OCI-LY1 (cell line): ENCODE measurements at regions not wholly inside any gene's neighbourhood (a gene's known extent, or its start where the extent isn't known, plus 50 kb on each side); places are given as distances from the start of the nearest gene placed in this dataset.

Experiments
- H2AFZ ChIP-seq: fragments of 200-600 bp; sonication (generic), shearing (Covaris generic); 2 replicates; pipeline ENCODE4 v1.6.0; 2014; ENCODE audit warnings: antibody characterized with exemption, mild to moderate bottlenecking, low read length
- H3F3A ChIP-seq: fragments of 200-600 bp; sonication (generic), shearing (Covaris generic); 2 replicates; pipeline ENCODE4 v1.6.0; 2014; ENCODE audit warnings: mild to moderate bottlenecking, antibody characterized with exemption, low read length, moderate library complexity; ENCODE audit not compliant: insufficient read depth
- H3K27ac ChIP-seq: fragments of 200-600 bp; sonication (generic); 2 replicates; pipeline ENCODE4 v1.5.1; 2014; ENCODE audit warnings: low read length, mixed run types, mild to moderate bottlenecking, low read depth; ENCODE audit not compliant: poor library complexity, severe bottlenecking
- H3K27me3 ChIP-seq: fragments of 200-600 bp; sonication (generic); 2 replicates; pipeline ENCODE4 v1.6.0; 2014; ENCODE audit warnings: antibody characterized with exemption, mild to moderate bottlenecking, low read length, moderate library complexity; ENCODE audit not compliant: insufficient read depth
- H3K36me3 ChIP-seq: fragments of 200-600 bp; sonication (generic); 2 replicates; pipeline ENCODE4 v1.6.1; 2014; ENCODE audit warnings: mild to moderate bottlenecking, antibody characterized with exemption, low read length, moderate library complexity, mixed read lengths; ENCODE audit not compliant: insufficient read depth
- H3K4me1 ChIP-seq: fragments of 200-600 bp; sonication (generic); 2 replicates; pipeline ENCODE4 v1.5.1; 2014; ENCODE audit warnings: mild to moderate bottlenecking, low read length, moderate library complexity; ENCODE audit not compliant: insufficient read depth, severe bottlenecking
- H3K4me2 ChIP-seq: fragments of 200-600 bp; sonication (generic), shearing (Covaris generic); 2 replicates; pipeline ENCODE4 v1.6.1; 2014; ENCODE audit warnings: low read length
- H3K4me3 ChIP-seq: fragments of 200-600 bp; sonication (generic); 2 replicates; pipeline ENCODE4 v1.5.1; 2014; ENCODE audit warnings: low read length, low read depth, mild to moderate bottlenecking, mixed read lengths; ENCODE audit not compliant: poor library complexity, severe bottlenecking
- H3K79me2 ChIP-seq: fragments of 200-600 bp; shearing (Covaris generic); 2 replicates; pipeline ENCODE4 v1.6.1; 2016; ENCODE audit warnings: mixed run types, low read length, mixed read lengths; ENCODE audit not compliant: insufficient read depth
- H3K9ac ChIP-seq: fragments of 200-600 bp; sonication (generic), shearing (Covaris generic); 2 replicates; pipeline ENCODE4 v1.6.1; 2014; ENCODE audit warnings: mild to moderate bottlenecking, low read length, mixed read lengths
- H3K9me2 ChIP-seq: fragments of 200-600 bp; sonication (generic), shearing (Covaris generic); 2 replicates; pipeline ENCODE4 v1.6.1; 2014; ENCODE audit warnings: low read depth, mild to moderate bottlenecking, low read length, mixed read lengths
- H3K9me3 ChIP-seq: fragments of 200-600 bp; shearing (Covaris generic); 2 replicates; pipeline ENCODE4 v1.6.1; 2014; ENCODE audit warnings: low read length, mixed read lengths
- H4K20me1 ChIP-seq: fragments of 200-600 bp; sonication (generic), shearing (Covaris generic); 2 replicates; pipeline ENCODE4 v1.6.0; 2016; ENCODE audit warnings: mild to moderate bottlenecking, low read length; ENCODE audit not compliant: insufficient read depth
- CTCF ChIP-seq: fragments of 200-600 bp; sonication (generic), shearing (Covaris generic); IDR thresholded peaks from 2 replicates; pipeline ENCODE4 v1.5.1; 2017; ENCODE audit warnings: mild to moderate bottlenecking, antibody characterized with exemption, low read length, moderate library complexity, mixed read lengths
- EZH2 ChIP-seq: fragments of 200-600 bp; sonication (generic), shearing (Covaris generic); IDR thresholded peaks from 2 replicates; pipeline ENCODE4 v1.8.0; 2017; ENCODE audit warnings: borderline replicate concordance, mixed run types, mild to moderate bottlenecking, antibody characterized with exemption, low read length, moderate library complexity, mixed read lengths

DNA sequence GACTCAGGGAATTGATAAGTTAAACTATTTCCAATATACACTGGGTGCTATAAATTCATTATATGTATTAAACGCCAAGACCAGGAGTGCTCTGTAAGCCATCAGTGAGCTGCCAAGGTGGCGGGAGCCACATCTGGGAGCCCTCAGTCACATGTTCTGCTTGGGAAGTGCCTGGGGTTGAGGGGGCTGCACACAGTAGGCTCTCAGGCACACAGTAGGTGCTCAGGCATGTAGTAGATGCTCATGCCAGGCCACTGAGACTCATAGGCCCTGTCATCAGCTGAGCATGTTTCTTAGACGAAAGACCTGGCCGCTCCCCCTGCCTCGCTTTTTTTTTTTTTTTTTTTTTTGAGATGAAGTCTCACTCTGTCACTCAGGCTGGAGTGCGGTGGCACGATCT, 83.3 kb upstream of the BHLHE23 start:
- H3K36me3 ChIP-seq: no peaks in the 10 kb centered on the region
- H3K4me1 ChIP-seq: no peaks in the 10 kb centered on the region
- no peaks in the 10 kb centered on the region for H3K27me3 ChIP-seq
- H3K4me2 ChIP-seq: no peak overlapping the region
- no peaks in the 10 kb centered on the region for H3F3A ChIP-seq
- no peaks in the 10 kb centered on the region for H4K20me1 ChIP-seq
- TF ChIP-seq CTCF (no peak), EZH2 (no peak)
- no peak overlapping the region for H2AFZ ChIP-seq
- no peaks in the 10 kb centered on the region for H3K79me2 ChIP-seq
- no peaks in the 10 kb centered on the region for H3K9me3 ChIP-seq
- H3K4me3 ChIP-seq: no peak overlapping the region
- H3K9ac ChIP-seq: no peak overlapping the region
- no peaks in the 10 kb centered on the region for H3K9me2 ChIP-seq
- H3K27ac ChIP-seq: no peak overlapping the region

DNA sequence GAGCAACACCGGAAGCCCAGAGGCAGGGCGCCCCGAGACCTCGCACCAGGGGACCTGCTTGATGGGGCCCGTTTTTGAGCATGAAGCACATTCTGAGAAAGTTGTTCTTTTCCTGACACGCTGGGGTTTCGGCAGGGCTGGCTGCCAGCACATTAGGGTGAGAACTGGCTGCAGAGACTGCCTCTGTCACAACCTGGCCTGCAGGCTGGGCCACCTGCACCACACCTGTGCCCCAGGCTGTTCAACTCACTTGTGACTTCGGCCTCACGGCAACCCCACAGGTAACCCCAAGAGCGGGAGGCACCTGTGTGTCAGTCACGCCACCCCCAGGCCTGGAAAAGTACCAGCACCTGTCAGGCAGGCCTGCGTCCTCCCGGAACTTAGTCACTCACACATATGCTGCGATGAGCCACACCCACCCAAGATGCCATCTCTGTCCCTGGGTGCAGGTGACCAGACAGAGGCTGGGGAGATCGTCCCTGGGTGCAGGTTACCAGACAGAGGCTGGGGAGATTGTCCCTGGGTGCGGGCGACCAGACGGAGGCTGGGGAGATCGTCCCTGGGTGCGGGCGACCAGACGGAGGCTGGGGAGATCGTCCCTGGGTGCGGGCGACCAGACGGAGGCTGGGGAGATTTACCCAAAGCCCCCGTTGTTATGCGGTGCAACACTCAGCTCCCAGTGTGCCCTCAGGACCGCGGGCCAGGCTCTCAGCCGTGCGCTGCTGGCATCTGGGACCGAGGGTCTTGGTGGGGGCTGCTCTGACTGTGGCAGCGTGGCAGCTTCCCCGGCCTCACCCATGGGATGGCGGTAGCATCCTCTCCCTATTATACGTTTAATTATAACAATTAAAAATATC, 82.5 kb upstream of the BHLHE23 start:
- Histone ChIP-seq H3K9me2 (no peaks in the 10 kb centered on the region), H3K9ac (no peak overlapping the region), H3K36me3 (no peaks in the 10 kb centered on the region), H3K27ac (no peak overlapping the region), H3F3A (no peaks in the 10 kb centered on the region), H2AFZ (no peak overlapping the region), H3K27me3 (no peaks in the 10 kb centered on the region), H3K4me3 (no peak overlapping the region), H3K9me3 (no peaks in the 10 kb centered on the region), H3K4me1 (no peaks in the 10 kb centered on the region), H3K79me2 (no peaks in the 10 kb centered on the region), H4K20me1 (no peaks in the 10 kb centered on the region), H3K4me2 (no peak overlapping the region)
- TF ChIP-seq CTCF (no peak), EZH2 (no peak)

DNA sequence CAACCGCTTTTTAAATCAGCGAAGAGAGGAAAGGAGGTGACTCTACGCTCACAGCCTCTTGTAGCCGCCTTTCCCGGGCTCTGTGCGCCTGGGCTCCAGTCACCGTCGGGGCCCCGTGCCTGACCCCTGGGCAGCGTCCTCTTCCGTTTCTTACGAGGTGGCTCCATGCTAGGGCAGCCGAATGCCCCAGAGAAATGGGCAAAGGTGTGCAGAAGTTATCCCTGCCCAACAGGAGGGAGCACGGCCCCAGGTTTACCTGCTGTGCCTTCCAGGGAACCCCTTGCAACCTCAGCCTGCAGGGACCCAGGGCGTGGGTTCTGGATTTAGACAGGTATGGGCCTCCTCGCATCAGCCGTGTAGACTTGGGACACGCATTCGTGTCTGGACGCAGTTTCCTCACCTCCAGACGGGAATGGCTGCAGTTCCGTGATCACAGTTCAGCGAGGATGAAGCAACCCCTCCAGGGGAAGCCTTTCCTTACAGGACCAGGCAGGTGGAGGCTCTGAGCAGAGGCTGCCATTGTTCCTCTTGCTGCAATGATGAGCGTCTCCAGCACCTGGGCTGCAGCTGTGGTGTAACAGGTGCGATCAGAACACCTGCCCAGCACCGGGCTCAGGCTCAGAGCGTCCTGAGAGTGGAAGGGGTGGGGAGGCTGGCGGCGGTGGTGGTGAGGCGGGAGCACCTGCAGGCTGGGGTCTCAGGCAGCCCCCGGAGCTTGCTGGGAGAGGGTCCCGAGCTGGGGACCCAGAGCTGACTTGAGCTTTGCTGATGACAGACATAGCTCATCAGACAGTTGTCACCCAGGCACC, 81.3 kb upstream of the BHLHE23 start:
- H3K9me2 ChIP-seq: no peaks in the 10 kb centered on the region
- H3K36me3 ChIP-seq: no peaks in the 10 kb centered on the region
- H3F3A ChIP-seq: no peaks in the 10 kb centered on the region
- H3K79me2 ChIP-seq: no peaks in the 10 kb centered on the region
- H4K20me1 ChIP-seq: no peaks in the 10 kb centered on the region
- no peak overlapping the region for H3K9ac ChIP-seq
- H3K9me3 ChIP-seq: no peaks in the 10 kb centered on the region
- no peak overlapping the region for H3K4me2 ChIP-seq
- no peaks in the 10 kb centered on the region for H3K27me3 ChIP-seq
- H3K27ac ChIP-seq: no peak overlapping the region
- no peak overlapping the region for H3K4me3 ChIP-seq
- TF ChIP-seq CTCF: no peak
- no peak for TF ChIP-seq EZH2
- H3K4me1 ChIP-seq: no peaks in the 10 kb centered on the region
- H2AFZ ChIP-seq: no peak overlapping the region
